ENCODE measurements at regions not wholly inside any gene's neighbourhood (a gene's known extent, or its start where the extent isn't known, plus 50 kb on each side); places are given as distances from the start of the nearest gene placed in this dataset.

GRCh38 chr21:25127007-25127406 lies 480.3 kb downstream of the MRPL39 start:
- no peaks in the 10 kb centered on the region for H3K36me3 ChIP-seq (ENCODE audit: control insufficient read depth in 3 of 3, insufficient read depth in 2 of 3, low read depth in 1 of 3, low read length in 3 of 3)

GRCh38 chr21:25126564-25126963 lies 480.7 kb downstream of the MRPL39 start:
- no peaks in the 10 kb centered on the region for H3K36me3 ChIP-seq (ENCODE audit: control insufficient read depth in 3 of 3, insufficient read depth in 2 of 3, low read depth in 1 of 3, low read length in 3 of 3)
- DNase-seq (no peak), FAIRE-seq (no peak)
- H3K4me3 ChIP-seq (ENCODE audit: low read depth in 1 of 3, low read length in 3 of 3), result no peak overlapping the region
- H3K27me3 ChIP-seq (ENCODE audit: control insufficient read depth in 3 of 3, insufficient read depth in 3 of 3, low read length in 3 of 3), result no peaks in the 10 kb centered on the region
- no peaks in the 10 kb centered on the region for H3K4me1 ChIP-seq (ENCODE audit: control insufficient read depth in 3 of 3, insufficient read depth in 2 of 3, low read depth in 1 of 3, low read length in 2 of 3)
- H3K27ac ChIP-seq (ENCODE audit: low read depth in 1 of 3, low read length in 2 of 3), result no peak overlapping the region
- H3K9me3 ChIP-seq (ENCODE audit: control insufficient read depth in 2 of 2, insufficient read depth in 1 of 2, low read depth in 1 of 2, low read length in 1 of 2), result no peaks in the 10 kb centered on the region
- WGBS, 3 donors, result 45 to 63% (median 62%) methylated on average over 3 of the region's 3 CpGs

More at GRCh38 chr21:25127007-25127406, 480.3 kb downstream of the MRPL39 start:
- DNase-seq (no peak), FAIRE-seq (no peak)
- Histone ChIP-seq H3K27ac (ENCODE audit: low read depth in 1 of 3, low read length in 2 of 3) (no peak overlapping the region), H3K4me1 (ENCODE audit: control insufficient read depth in 3 of 3, insufficient read depth in 2 of 3, low read depth in 1 of 3, low read length in 2 of 3) (no peaks in the 10 kb centered on the region), H3K9me3 (ENCODE audit: control insufficient read depth in 2 of 2, insufficient read depth in 1 of 2, low read depth in 1 of 2, low read length in 1 of 2) (no peaks in the 10 kb centered on the region), H3K4me3 (ENCODE audit: low read depth in 1 of 3, low read length in 3 of 3) (no peak overlapping the region), H3K27me3 (ENCODE audit: control insufficient read depth in 3 of 3, insufficient read depth in 3 of 3, low read length in 3 of 3) (no peaks in the 10 kb centered on the region)
- 10 to 48% (median 46%) methylated on average over 1 of the region's 1 CpG for WGBS, 3 donors

DNA sequence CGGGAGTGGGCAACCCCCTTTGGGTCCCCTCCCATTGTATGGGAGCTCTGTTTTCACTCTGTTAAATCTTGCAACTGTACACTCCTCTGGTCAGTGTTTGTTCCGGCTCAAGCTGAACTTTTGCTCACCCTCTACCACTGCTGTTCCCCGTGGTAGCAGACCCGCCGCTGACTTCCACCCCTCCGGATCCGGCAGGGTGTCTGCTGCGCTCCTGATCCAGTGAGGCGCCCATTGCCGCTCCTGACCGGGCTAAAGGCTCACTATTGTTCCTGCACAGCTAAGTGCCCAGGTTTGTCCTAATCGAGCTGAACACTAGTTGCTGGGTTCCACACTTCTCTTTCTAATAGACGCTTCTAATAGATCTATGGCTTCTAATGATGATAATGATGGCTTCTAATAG lies 488.6 kb downstream of the MRPL39 start:
- DNase-seq (no peak), FAIRE-seq (no peak)
- no peaks in the 10 kb centered on the region for H3K4me1 ChIP-seq (ENCODE audit: control insufficient read depth in 3 of 3, insufficient read depth in 2 of 3, low read depth in 1 of 3, low read length in 2 of 3)
- H3K27me3 ChIP-seq (ENCODE audit: control insufficient read depth in 3 of 3, insufficient read depth in 3 of 3, low read length in 3 of 3), result no peaks in the 10 kb centered on the region
- 92 to 95% (median 94%) methylated on average over 13 of the region's 13 CpGs for WGBS, 3 donors
- no peaks in the 10 kb centered on the region for H3K36me3 ChIP-seq (ENCODE audit: control insufficient read depth in 3 of 3, insufficient read depth in 2 of 3, low read depth in 1 of 3, low read length in 3 of 3)
- H3K4me3 ChIP-seq (ENCODE audit: low read depth in 1 of 3, low read length in 3 of 3), result no peak overlapping the region
- no peak overlapping the region for H3K27ac ChIP-seq (ENCODE audit: low read depth in 1 of 3, low read length in 2 of 3)
- H3K9me3 ChIP-seq (ENCODE audit: control insufficient read depth in 2 of 2, insufficient read depth in 1 of 2, low read depth in 1 of 2, low read length in 1 of 2), result peaks cover 0 to 2% of the 10 kb centered on the region in 2 donors

DNA sequence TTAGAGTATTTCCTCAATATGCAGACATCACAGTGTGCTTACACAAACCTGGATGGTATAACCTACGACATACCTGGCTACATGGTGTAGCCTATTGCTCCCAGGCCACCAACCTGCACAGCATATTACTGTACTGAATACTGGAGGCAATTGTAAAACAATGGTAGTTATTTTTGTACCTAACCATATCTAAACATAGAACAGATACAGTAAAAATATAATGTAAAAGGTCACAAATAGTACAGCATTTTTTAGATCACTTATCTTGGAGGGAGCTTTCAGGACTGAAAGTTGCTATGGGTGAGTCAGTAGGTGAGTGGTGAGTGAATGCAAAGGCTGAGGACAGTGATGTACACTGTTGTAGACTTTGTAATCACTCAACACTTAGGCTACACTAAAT lies 492.3 kb downstream of the MRPL39 start:
- 28 to 60% (median 40%) methylated on average over 1 of the region's 1 CpG for WGBS, 3 donors

GRCh38 chr21:25107708-25108107 lies 499.6 kb downstream of the MRPL39 start:
- WGBS, 3 donors, result 68 to 72% (median 69%) methylated on average over 3 of the region's 3 CpGs
- Histone ChIP-seq H3K36me3 (ENCODE audit: control insufficient read depth in 3 of 3, insufficient read depth in 2 of 3, low read depth in 1 of 3, low read length in 3 of 3) (no peaks in the 10 kb centered on the region), H3K9me3 (ENCODE audit: control insufficient read depth in 2 of 2, insufficient read depth in 1 of 2, low read depth in 1 of 2, low read length in 1 of 2) (peaks cover 0 to 1% of the 10 kb centered on the region in 2 donors), H3K4me1 (ENCODE audit: control insufficient read depth in 3 of 3, insufficient read depth in 2 of 3, low read depth in 1 of 3, low read length in 2 of 3) (no peaks in the 10 kb centered on the region), H3K27me3 (ENCODE audit: control insufficient read depth in 3 of 3, insufficient read depth in 3 of 3, low read length in 3 of 3) (no peaks in the 10 kb centered on the region), H3K4me3 (ENCODE audit: low read depth in 1 of 3, low read length in 3 of 3) (no peak overlapping the region), H3K27ac (ENCODE audit: low read depth in 1 of 3, low read length in 2 of 3) (no peak overlapping the region)
- no peak for DNase-seq
- FAIRE-seq, result no peak

More for the DNA sequence above, 492.3 kb downstream of the MRPL39 start:
- H3K27me3 ChIP-seq (ENCODE audit: control insufficient read depth in 3 of 3, insufficient read depth in 3 of 3, low read length in 3 of 3), result no peaks in the 10 kb centered on the region
- H3K4me1 ChIP-seq (ENCODE audit: control insufficient read depth in 3 of 3, insufficient read depth in 2 of 3, low read depth in 1 of 3, low read length in 2 of 3), result no peaks in the 10 kb centered on the region
- H3K9me3 ChIP-seq (ENCODE audit: control insufficient read depth in 2 of 2, insufficient read depth in 1 of 2, low read depth in 1 of 2, low read length in 1 of 2), result peaks cover 0 to 2% of the 10 kb centered on the region in 2 donors
- H3K4me3 ChIP-seq (ENCODE audit: low read depth in 1 of 3, low read length in 3 of 3), result no peak overlapping the region
- H3K36me3 ChIP-seq (ENCODE audit: control insufficient read depth in 3 of 3, insufficient read depth in 2 of 3, low read depth in 1 of 3, low read length in 3 of 3), result no peaks in the 10 kb centered on the region
- H3K27ac ChIP-seq (ENCODE audit: low read depth in 1 of 3, low read length in 2 of 3), result no peak overlapping the region
- DNase-seq (no peak), FAIRE-seq (no peak)

GRCh38 chr21:25103500-25104207 lies 503.6 kb downstream of the MRPL39 start:
- no peak overlapping the region for H3K27ac ChIP-seq (ENCODE audit: low read depth in 1 of 3, low read length in 2 of 3)
- no peak for FAIRE-seq
- H3K4me3 ChIP-seq (ENCODE audit: low read depth in 1 of 3, low read length in 3 of 3), result no peak overlapping the region

GRCh38 chr21:25097648-25098047 lies 509.6 kb downstream of the MRPL39 start:
- WGBS, 3 donors, result 61 to 77% (median 69%) methylated on average over 2 of the region's 2 CpGs
- DNase-seq, result no peak
- FAIRE-seq, result no peak
- H3K27me3 ChIP-seq (ENCODE audit: control insufficient read depth in 3 of 3, insufficient read depth in 3 of 3, low read length in 3 of 3), result no peaks in the 10 kb centered on the region
- H3K4me1 ChIP-seq (ENCODE audit: control insufficient read depth in 3 of 3, insufficient read depth in 2 of 3, low read depth in 1 of 3, low read length in 2 of 3), result no peaks in the 10 kb centered on the region
- no peak overlapping the region for H3K4me3 ChIP-seq (ENCODE audit: low read depth in 1 of 3, low read length in 3 of 3)
- H3K9me3 ChIP-seq (ENCODE audit: control insufficient read depth in 2 of 2, insufficient read depth in 1 of 2, low read depth in 1 of 2, low read length in 1 of 2), result peaks cover under 1 to 2% of the 10 kb centered on the region in 2 donors
- no peaks in the 10 kb centered on the region for H3K36me3 ChIP-seq (ENCODE audit: control insufficient read depth in 3 of 3, insufficient read depth in 2 of 3, low read depth in 1 of 3, low read length in 3 of 3)
- no peak overlapping the region for H3K27ac ChIP-seq (ENCODE audit: low read depth in 1 of 3, low read length in 2 of 3)

More at GRCh38 chr21:25103500-25104207, 503.6 kb downstream of the MRPL39 start:
- no peaks in the 10 kb centered on the region for H3K27me3 ChIP-seq (ENCODE audit: control insufficient read depth in 3 of 3, insufficient read depth in 3 of 3, low read length in 3 of 3)
- DNase-seq, result no peak
- no peaks in the 10 kb centered on the region for H3K36me3 ChIP-seq (ENCODE audit: control insufficient read depth in 3 of 3, insufficient read depth in 2 of 3, low read depth in 1 of 3, low read length in 3 of 3)
- no peaks in the 10 kb centered on the region for H3K4me1 ChIP-seq (ENCODE audit: control insufficient read depth in 3 of 3, insufficient read depth in 2 of 3, low read depth in 1 of 3, low read length in 2 of 3)
- H3K9me3 ChIP-seq (ENCODE audit: control insufficient read depth in 2 of 2, insufficient read depth in 1 of 2, low read depth in 1 of 2, low read length in 1 of 2), result peaks cover 0 to 1% of the 10 kb centered on the region in 2 donors

DNA sequence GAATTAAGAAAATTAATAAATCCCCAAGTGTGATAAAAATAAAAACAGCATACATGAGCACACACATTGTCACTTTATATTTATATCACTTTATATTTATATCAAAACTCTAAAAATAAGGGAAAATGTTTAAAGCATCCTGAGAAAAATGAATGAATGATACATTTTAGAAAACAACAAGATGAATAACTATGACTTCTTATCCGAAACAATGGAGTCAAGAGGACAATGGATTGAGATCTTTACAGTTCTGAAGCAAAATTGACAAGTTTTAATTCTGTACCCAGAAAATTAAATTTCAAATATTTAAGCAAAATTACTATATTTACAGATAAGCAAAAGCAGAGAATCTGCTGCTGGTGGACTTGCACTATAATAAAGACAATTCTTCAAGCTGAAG lies 512.6 kb downstream of the MRPL39 start:
- 64 to 85% (median 76%) methylated on average over 1 of the region's 1 CpG for WGBS, 3 donors
- Histone ChIP-seq H3K27ac (ENCODE audit: low read depth in 1 of 3, low read length in 2 of 3) (no peak overlapping the region), H3K9me3 (ENCODE audit: control insufficient read depth in 2 of 2, insufficient read depth in 1 of 2, low read depth in 1 of 2, low read length in 1 of 2) (peaks cover 4 to 6% of the 10 kb centered on the region in 2 donors), H3K4me3 (ENCODE audit: low read depth in 1 of 3, low read length in 3 of 3) (no peak overlapping the region), H3K4me1 (ENCODE audit: control insufficient read depth in 3 of 3, insufficient read depth in 2 of 3, low read depth in 1 of 3, low read length in 2 of 3) (no peaks in the 10 kb centered on the region), H3K27me3 (ENCODE audit: control insufficient read depth in 3 of 3, insufficient read depth in 3 of 3, low read length in 3 of 3) (no peaks in the 10 kb centered on the region), H3K36me3 (ENCODE audit: control insufficient read depth in 3 of 3, insufficient read depth in 2 of 3, low read depth in 1 of 3, low read length in 3 of 3) (no peaks in the 10 kb centered on the region)
- FAIRE-seq (no peak), DNase-seq (no peak)
